OCI-LY1 (cell line): ENCODE measurements at regions not wholly inside any gene's neighbourhood (a gene's known extent, or its start where the extent isn't known, plus 50 kb on each side); places are given as distances from the start of the nearest gene placed in this dataset.

Experiments
- H2AFZ ChIP-seq: fragments of 200-600 bp; sonication (generic), shearing (Covaris generic); 2 replicates; pipeline ENCODE4 v1.6.0; 2014; ENCODE audit warnings: antibody characterized with exemption, mild to moderate bottlenecking, low read length
- H3F3A ChIP-seq: fragments of 200-600 bp; sonication (generic), shearing (Covaris generic); 2 replicates; pipeline ENCODE4 v1.6.0; 2014; ENCODE audit warnings: mild to moderate bottlenecking, antibody characterized with exemption, low read length, moderate library complexity; ENCODE audit not compliant: insufficient read depth
- H3K27ac ChIP-seq: fragments of 200-600 bp; sonication (generic); 2 replicates; pipeline ENCODE4 v1.5.1; 2014; ENCODE audit warnings: low read length, mixed run types, mild to moderate bottlenecking, low read depth; ENCODE audit not compliant: poor library complexity, severe bottlenecking
- H3K27me3 ChIP-seq: fragments of 200-600 bp; sonication (generic); 2 replicates; pipeline ENCODE4 v1.6.0; 2014; ENCODE audit warnings: antibody characterized with exemption, mild to moderate bottlenecking, low read length, moderate library complexity; ENCODE audit not compliant: insufficient read depth
- H3K36me3 ChIP-seq: fragments of 200-600 bp; sonication (generic); 2 replicates; pipeline ENCODE4 v1.6.1; 2014; ENCODE audit warnings: mild to moderate bottlenecking, antibody characterized with exemption, low read length, moderate library complexity, mixed read lengths; ENCODE audit not compliant: insufficient read depth
- H3K4me1 ChIP-seq: fragments of 200-600 bp; sonication (generic); 2 replicates; pipeline ENCODE4 v1.5.1; 2014; ENCODE audit warnings: mild to moderate bottlenecking, low read length, moderate library complexity; ENCODE audit not compliant: insufficient read depth, severe bottlenecking
- H3K4me2 ChIP-seq: fragments of 200-600 bp; sonication (generic), shearing (Covaris generic); 2 replicates; pipeline ENCODE4 v1.6.1; 2014; ENCODE audit warnings: low read length
- H3K4me3 ChIP-seq: fragments of 200-600 bp; sonication (generic); 2 replicates; pipeline ENCODE4 v1.5.1; 2014; ENCODE audit warnings: low read length, low read depth, mild to moderate bottlenecking, mixed read lengths; ENCODE audit not compliant: poor library complexity, severe bottlenecking
- H3K79me2 ChIP-seq: fragments of 200-600 bp; shearing (Covaris generic); 2 replicates; pipeline ENCODE4 v1.6.1; 2016; ENCODE audit warnings: mixed run types, low read length, mixed read lengths; ENCODE audit not compliant: insufficient read depth
- H3K9ac ChIP-seq: fragments of 200-600 bp; sonication (generic), shearing (Covaris generic); 2 replicates; pipeline ENCODE4 v1.6.1; 2014; ENCODE audit warnings: mild to moderate bottlenecking, low read length, mixed read lengths
- H3K9me2 ChIP-seq: fragments of 200-600 bp; sonication (generic), shearing (Covaris generic); 2 replicates; pipeline ENCODE4 v1.6.1; 2014; ENCODE audit warnings: low read depth, mild to moderate bottlenecking, low read length, mixed read lengths
- H3K9me3 ChIP-seq: fragments of 200-600 bp; shearing (Covaris generic); 2 replicates; pipeline ENCODE4 v1.6.1; 2014; ENCODE audit warnings: low read length, mixed read lengths
- H4K20me1 ChIP-seq: fragments of 200-600 bp; sonication (generic), shearing (Covaris generic); 2 replicates; pipeline ENCODE4 v1.6.0; 2016; ENCODE audit warnings: mild to moderate bottlenecking, low read length; ENCODE audit not compliant: insufficient read depth
- EZH2 ChIP-seq: fragments of 200-600 bp; sonication (generic), shearing (Covaris generic); IDR thresholded peaks from 2 replicates; pipeline ENCODE4 v1.8.0; 2017; ENCODE audit warnings: borderline replicate concordance, mixed run types, mild to moderate bottlenecking, antibody characterized with exemption, low read length, moderate library complexity, mixed read lengths
- TF ChIP-seq, protein P1 (sequence below): fragments of 200-600 bp; sonication (generic), shearing (Covaris generic); IDR thresholded peaks from 2 replicates; pipeline ENCODE4 v1.5.1; 2017; ENCODE audit warnings: mild to moderate bottlenecking, antibody characterized with exemption, low read length, moderate library complexity, mixed read lengths

DNA sequence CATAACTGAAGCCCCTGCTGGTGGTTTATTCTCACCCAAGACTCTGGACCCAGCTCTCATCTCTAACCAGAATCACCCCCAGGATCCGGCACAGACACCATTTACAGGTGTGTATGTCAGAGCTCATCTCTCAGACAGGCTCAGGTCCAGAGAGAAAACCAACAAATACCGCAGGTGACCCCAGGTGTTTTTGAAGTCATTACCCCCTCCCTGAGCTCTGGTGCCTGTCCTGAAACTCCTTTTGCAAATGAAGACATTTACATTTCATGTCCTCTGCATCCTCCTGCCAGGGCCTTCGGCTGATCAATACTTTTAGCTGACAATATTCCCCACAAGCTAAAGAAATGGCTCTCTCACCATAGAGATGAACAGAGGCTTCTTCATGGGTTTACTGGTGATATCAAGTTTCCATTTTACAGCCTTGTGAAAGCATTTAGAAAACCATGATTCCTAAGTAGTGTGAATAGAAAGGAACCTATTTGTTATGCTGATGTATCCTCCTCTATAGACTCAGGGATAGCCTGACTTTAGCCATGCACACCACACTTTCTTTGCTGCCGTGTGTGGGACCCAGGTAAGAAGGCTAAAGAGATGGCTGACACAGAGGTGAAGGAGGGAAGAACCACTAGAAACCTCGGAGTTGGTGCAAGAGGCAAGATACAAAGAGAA is 131.3 kb downstream of the KCTD15 start:
- no peaks in the 10 kb centered on the region for H3K9me2 ChIP-seq
- no peak overlapping the region for H2AFZ ChIP-seq
- H3K27me3 ChIP-seq = no peaks in the 10 kb centered on the region
- no peaks in the 10 kb centered on the region for H3K9me3 ChIP-seq
- no peak for TF ChIP-seq EZH2
- TF ChIP-seq, protein P1, sequence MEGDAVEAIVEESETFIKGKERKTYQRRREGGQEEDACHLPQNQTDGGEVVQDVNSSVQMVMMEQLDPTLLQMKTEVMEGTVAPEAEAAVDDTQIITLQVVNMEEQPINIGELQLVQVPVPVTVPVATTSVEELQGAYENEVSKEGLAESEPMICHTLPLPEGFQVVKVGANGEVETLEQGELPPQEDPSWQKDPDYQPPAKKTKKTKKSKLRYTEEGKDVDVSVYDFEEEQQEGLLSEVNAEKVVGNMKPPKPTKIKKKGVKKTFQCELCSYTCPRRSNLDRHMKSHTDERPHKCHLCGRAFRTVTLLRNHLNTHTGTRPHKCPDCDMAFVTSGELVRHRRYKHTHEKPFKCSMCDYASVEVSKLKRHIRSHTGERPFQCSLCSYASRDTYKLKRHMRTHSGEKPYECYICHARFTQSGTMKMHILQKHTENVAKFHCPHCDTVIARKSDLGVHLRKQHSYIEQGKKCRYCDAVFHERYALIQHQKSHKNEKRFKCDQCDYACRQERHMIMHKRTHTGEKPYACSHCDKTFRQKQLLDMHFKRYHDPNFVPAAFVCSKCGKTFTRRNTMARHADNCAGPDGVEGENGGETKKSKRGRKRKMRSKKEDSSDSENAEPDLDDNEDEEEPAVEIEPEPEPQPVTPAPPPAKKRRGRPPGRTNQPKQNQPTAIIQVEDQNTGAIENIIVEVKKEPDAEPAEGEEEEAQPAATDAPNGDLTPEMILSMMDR = no peak
- H4K20me1 ChIP-seq = no peaks in the 10 kb centered on the region
- H3K36me3 ChIP-seq = no peaks in the 10 kb centered on the region
- H3K4me2 ChIP-seq = no peak overlapping the region
- H3K27ac ChIP-seq = no peak overlapping the region
- no peak overlapping the region for H3K4me3 ChIP-seq
- H3K79me2 ChIP-seq = no peaks in the 10 kb centered on the region
- H3K9ac ChIP-seq = no peak overlapping the region
- H3F3A ChIP-seq = no peaks in the 10 kb centered on the region
- H3K4me1 ChIP-seq = no peaks in the 10 kb centered on the region

DNA sequence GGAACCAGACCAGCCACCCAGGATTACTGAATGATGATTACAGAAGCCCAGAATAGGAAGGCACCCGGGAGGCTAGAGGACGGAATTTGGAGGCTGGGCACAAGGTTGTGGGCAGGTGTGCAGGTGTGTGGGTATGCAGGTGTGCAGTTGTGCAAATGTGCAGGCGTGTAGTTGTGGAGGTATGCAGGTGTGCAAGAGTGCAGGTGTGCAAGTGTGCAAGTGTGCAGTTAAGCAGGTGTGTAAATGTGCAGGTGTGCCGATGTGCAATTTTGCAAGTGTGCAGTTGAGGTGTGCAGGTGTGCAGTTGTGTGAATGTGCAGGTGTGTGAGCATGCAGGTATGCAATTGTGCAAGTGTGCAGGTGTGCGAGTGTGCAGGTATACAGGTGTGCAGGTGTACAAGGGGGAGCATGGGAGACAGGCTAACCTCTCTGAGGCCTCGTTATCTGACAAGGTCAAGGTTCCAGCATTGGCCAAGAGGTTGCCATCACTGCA is 131.8 kb downstream of the KCTD15 start:
- H3K27ac ChIP-seq = no peak overlapping the region
- H4K20me1 ChIP-seq = no peaks in the 10 kb centered on the region
- no peaks in the 10 kb centered on the region for H3K36me3 ChIP-seq
- H3K27me3 ChIP-seq = no peaks in the 10 kb centered on the region
- H3K4me3 ChIP-seq = no peak overlapping the region
- no peaks in the 10 kb centered on the region for H3K9me2 ChIP-seq
- no peaks in the 10 kb centered on the region for H3K79me2 ChIP-seq
- no peaks in the 10 kb centered on the region for H3K4me1 ChIP-seq
- H2AFZ ChIP-seq = no peak overlapping the region
- H3F3A ChIP-seq = no peaks in the 10 kb centered on the region
- TF ChIP-seq, protein P1 = no peak
- no peaks in the 10 kb centered on the region for H3K9me3 ChIP-seq
- no peak overlapping the region for H3K9ac ChIP-seq
- no peak overlapping the region for H3K4me2 ChIP-seq

DNA sequence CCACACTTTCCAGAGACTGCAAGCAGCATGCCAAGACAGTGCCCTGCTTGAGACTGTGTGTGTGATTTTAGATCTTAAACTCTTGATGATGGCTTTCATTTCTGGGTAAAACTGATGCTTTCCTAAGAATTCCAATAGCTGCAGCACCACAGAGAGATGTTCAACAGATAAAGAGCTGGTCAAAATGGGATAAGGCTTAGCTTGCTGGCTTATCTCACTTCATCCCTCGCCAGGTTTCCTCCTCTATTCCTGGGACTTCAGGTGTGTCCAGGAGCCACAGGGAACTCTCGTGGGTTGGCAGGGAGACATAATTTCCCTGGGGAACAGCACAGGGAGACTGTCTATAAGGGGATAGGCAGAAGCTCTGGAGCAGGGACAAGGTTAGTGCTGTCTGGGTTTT is 137.3 kb downstream of the KCTD15 start:
- no peaks in the 10 kb centered on the region for H3K9me2 ChIP-seq

More for the DNA sequence above, 137.3 kb downstream of the KCTD15 start:
- TF ChIP-seq EZH2 = no peak
- TF ChIP-seq, protein P1 = no peak
- Histone ChIP-seq H2AFZ (no peak overlapping the region), H3K9ac (no peak overlapping the region), H3K27me3 (no peaks in the 10 kb centered on the region), H3F3A (no peaks in the 10 kb centered on the region), H3K4me1 (no peaks in the 10 kb centered on the region), H3K4me2 (no peak overlapping the region), H3K4me3 (no peak overlapping the region), H3K79me2 (no peaks in the 10 kb centered on the region), H4K20me1 (no peaks in the 10 kb centered on the region), H3K36me3 (no peaks in the 10 kb centered on the region), H3K9me3 (no peaks in the 10 kb centered on the region), H3K27ac (no peak overlapping the region)
